ENCODE measurements at regions not wholly inside any gene's neighbourhood (a gene's known extent, or its start where the extent isn't known, plus 50 kb on each side); places are given as distances from the start of the nearest gene placed in this dataset.

DNA sequence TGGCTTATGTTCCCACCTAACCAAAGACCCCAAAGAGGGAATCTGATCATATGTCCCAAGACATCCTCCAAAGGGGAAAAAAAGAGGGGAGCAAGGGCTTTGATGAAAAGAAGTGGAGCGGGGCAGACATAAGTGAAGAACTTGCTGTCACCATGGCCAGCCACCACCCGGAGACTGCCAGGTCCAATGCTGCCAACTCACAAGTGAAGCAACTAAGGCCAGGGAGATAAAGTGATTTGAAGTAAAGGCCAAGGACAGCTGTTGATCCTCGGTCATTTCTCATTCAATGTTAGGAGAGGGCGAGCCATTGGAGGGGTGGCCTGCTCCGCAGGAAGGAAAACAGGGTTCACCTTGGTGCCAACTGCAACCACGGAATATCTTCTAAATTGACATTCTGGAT, 72.6 kb upstream of the C3orf80 start (continued):
- no peak for TF ChIP-seq ZKSCAN1 (IDR thresholded peaks at IDR 0.05; ENCODE audit: low read depth, low read length)
- no peak for TF ChIP-seq CBFA2T2 (conservative IDR thresholded peaks at IDR 0.05)
- no peak for TF ChIP-seq PCBP2 (IDR thresholded peaks at IDR 0.05; ENCODE audit: low read depth, low read length, poor library complexity, severe bottlenecking)
- TF ChIP-seq, protein P1, sequence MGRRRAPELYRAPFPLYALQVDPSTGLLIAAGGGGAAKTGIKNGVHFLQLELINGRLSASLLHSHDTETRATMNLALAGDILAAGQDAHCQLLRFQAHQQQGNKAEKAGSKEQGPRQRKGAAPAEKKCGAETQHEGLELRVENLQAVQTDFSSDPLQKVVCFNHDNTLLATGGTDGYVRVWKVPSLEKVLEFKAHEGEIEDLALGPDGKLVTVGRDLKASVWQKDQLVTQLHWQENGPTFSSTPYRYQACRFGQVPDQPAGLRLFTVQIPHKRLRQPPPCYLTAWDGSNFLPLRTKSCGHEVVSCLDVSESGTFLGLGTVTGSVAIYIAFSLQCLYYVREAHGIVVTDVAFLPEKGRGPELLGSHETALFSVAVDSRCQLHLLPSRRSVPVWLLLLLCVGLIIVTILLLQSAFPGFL (CRISPR knock-in tag; IDR thresholded peaks at IDR 0.05) = no peak
- TF ChIP-seq ZFPM2 (CRISPR knock-in tag; IDR thresholded peaks at IDR 0.05) = no peak
- TF ChIP-seq HDAC3 (IDR thresholded peaks at IDR 0.05; ENCODE audit: borderline replicate concordance, partially characterized antibody) = no peak
- no peak for TF ChIP-seq BRD9 (IDR thresholded peaks at IDR 0.05; ENCODE audit: low read depth, partially characterized antibody)
- no peak for TF ChIP-seq SIN3A (IDR thresholded peaks at IDR 0.05; ENCODE audit: borderline replicate concordance in 2 of 2, control insufficient read depth in 1 of 2, low read depth in 2 of 2, low read length in 2 of 2)
- no peak for TF ChIP-seq HEY1 (CRISPR knock-in tag; IDR thresholded peaks at IDR 0.05; ENCODE audit: borderline replicate concordance)
- no peak for TF ChIP-seq EWSR1 (IDR thresholded peaks at IDR 0.05; ENCODE audit: borderline replicate concordance, low read depth, partially characterized antibody)

DNA sequence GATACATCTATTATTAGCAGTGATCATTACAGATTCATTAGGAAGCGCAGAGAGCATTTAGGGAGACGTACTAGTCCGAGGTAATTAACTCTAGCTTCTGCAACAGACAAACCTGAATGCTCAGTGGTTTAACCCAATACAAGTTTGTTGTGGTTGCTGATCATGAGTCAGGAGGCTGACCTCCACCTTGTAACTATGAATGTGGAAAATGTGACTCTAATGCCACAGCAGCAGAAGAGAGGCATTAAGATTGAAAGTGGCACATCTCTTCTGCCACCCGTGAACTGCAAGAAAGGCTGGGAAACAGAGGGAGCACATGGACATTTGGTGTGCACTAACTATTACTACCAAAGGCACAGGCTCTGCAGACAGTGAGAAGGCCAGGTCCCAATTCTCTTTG, 71.2 kb upstream of the C3orf80 start:
- WGBS (ENCODE audit: insufficient coverage, low coverage, missing lambda C conversion rate) = 4% methylated on average over 4 of the region's 4 CpGs
- TF ChIP-seq NFE2L1 (tag; IDR thresholded peaks at IDR 0.05; ENCODE audit: borderline replicate concordance, low read depth) (no peak), ZNF347 (CRISPR knock-in tag; IDR thresholded peaks at IDR 0.05; ENCODE audit: low read depth) (no peak)
- in situ Hi-C loops (cut with MboI) = loop anchor here (10.0 kb wide), 1 partner anchor 331 kb away; no protein-coding TSS in a partner anchor
- Histone ChIP-seq H4K20me1 (replicated peaks; ENCODE audit: control insufficient read depth, insufficient read depth, low read length) (no peaks in the 10 kb centered on the region; the same call in 1 of the 2 replicates), H3K27ac (ENCODE audit: extremely low read depth, low read depth, low read length) (no peak overlapping the region), H3K4me3 (no peak overlapping the region), H3K9me1 (ENCODE audit: control insufficient read depth, insufficient read depth, low read length) (peaks cover 7% of the 10 kb centered on the region), H3K27me3 (ENCODE audit: control insufficient read depth in 2 of 2, insufficient read depth in 2 of 2, low read length in 2 of 2) (peaks cover 0 to 10% of the 10 kb centered on the region in 2 experiments; a peak in 1 of 5 replicates), H3K9me3 (replicated peaks; ENCODE audit: control insufficient read depth, insufficient read depth, low read depth, low read length) (no peaks in the 10 kb centered on the region), H3K4me2 (ENCODE audit: insufficient read depth, low read length) (no peak overlapping the region), H3K36me3 (ENCODE audit: control insufficient read depth, insufficient read depth, low read length) (no peaks in the 10 kb centered on the region), H3K79me2 (ENCODE audit: control insufficient read depth, insufficient read depth, low read length) (no peaks in the 10 kb centered on the region), H3K9ac (ENCODE audit: insufficient read depth in 1 of 2, low read depth in 2 of 2, low read length in 2 of 2) (no peak overlapping the region), H2AFZ (ENCODE audit: low read depth, low read length) (no peak overlapping the region), H3K4me1 (replicated peaks in 1 of 2; ENCODE audit: control insufficient read depth in 2 of 2, insufficient read depth in 2 of 2, low read length in 2 of 2) (no peaks in the 10 kb centered on the region)
- FAIRE-seq = no peak
- intact Hi-C loops (cut with micrococcal nuclease) = no loop called here
- no TSS peak for BruUV-seq (replicated peaks)
- ATAC-seq = no peak
- DNase-seq (ENCODE audit: extremely low read depth in 1 of 4, low spot score in 3 of 4) = no peak
- ChIA-PET CTCF (ENCODE audit: low intra/inter-chr PET ratio) (no interaction called here), POLR2A (no interaction called here)

Measured in K562 (cell line).